Tibial artery (tissue), 4 donors: ENCODE measurements at regions not wholly inside any gene's neighbourhood (a gene's known extent, or its start where the extent isn't known, plus 50 kb on each side); places are given as distances from the start of the nearest gene placed in this dataset.

Experiments used
- DNase-seq, 2 donors: peaks; one replicate each; pipeline ENCODE4 v3.0.0-alpha.2; 2019
- H3K27ac ChIP-seq, 2 donors: fragments of 200-600 bp; sonication (generic) in 1 of 2; 1 replicate in 1 of 2; 2 replicates in 1 of 2; pipeline ENCODE4 v1.5.1; 2018 to 2019; ENCODE audit warnings: mild to moderate bottlenecking in 1 of 2
- H3K27me3 ChIP-seq, 2 donors: fragments of 200-600 bp; sonication (generic) in 1 of 2; one replicate each; pipeline versions ENCODE4 v1.5.1 to v1.6.0; 2016 to 2019
- H3K36me3 ChIP-seq, 3 donors: fragments of 200-600 bp; sonication (generic) in 2 of 3; one replicate each; pipeline ENCODE4 v1.5.1; 2016 to 2019; ENCODE audit warnings: mild to moderate bottlenecking in 2 of 3
- H3K4me1 ChIP-seq, 4 donors: fragments of 200-600 bp; sonication (generic) in 2 of 4; 1 replicate in 3 of 4; 2 replicates in 1 of 4; pipeline ENCODE4 v1.5.1; 2016 to 2019
- H3K4me3 ChIP-seq, 2 donors: fragments of 200-600 bp; sonication (generic) in 1 of 2; 1 replicate in 1 of 2; 2 replicates in 1 of 2; pipeline ENCODE4 v1.5.1; 2018 to 2019; ENCODE audit warnings: mild to moderate bottlenecking in 2 of 2
- H3K9me3 ChIP-seq, 3 donors: fragments of 200-600 bp; sonication (generic) in 1 of 3; one replicate each; pipeline ENCODE4 v1.5.1; 2016 to 2019
- intact Hi-C: fragments of 100-400 bp; cut with DNase I; formaldehyde crosslinking; loops from one replicate; pipeline ENCODE4 v1.15.0; 2023; ENCODE audit warnings: low total_unique reads
- TF ChIP-seq, protein P1 (sequence below), 2 experiments: fragments of 200-600 bp in 1 of 2; fragments of 450-650 bp in 1 of 2; IDR thresholded peaks; one replicate each; pipeline ENCODE4 v1.5.1; 2017 to 2019; ENCODE audit warnings: antibody characterized with exemption in 2 of 2, mild to moderate bottlenecking in 1 of 2, moderate library complexity in 1 of 2

- intact Hi-C loops, result no loop called here
- H3K27ac ChIP-seq, result no peak overlapping the region
- no peaks in the 10 kb centered on the region for H3K4me1 ChIP-seq
- peaks cover 0 to 7% (median 3%) of the 10 kb centered on the region in 3 donors for H3K9me3 ChIP-seq
- H3K4me3 ChIP-seq, result no peak overlapping the region
- TF ChIP-seq, protein P1, sequence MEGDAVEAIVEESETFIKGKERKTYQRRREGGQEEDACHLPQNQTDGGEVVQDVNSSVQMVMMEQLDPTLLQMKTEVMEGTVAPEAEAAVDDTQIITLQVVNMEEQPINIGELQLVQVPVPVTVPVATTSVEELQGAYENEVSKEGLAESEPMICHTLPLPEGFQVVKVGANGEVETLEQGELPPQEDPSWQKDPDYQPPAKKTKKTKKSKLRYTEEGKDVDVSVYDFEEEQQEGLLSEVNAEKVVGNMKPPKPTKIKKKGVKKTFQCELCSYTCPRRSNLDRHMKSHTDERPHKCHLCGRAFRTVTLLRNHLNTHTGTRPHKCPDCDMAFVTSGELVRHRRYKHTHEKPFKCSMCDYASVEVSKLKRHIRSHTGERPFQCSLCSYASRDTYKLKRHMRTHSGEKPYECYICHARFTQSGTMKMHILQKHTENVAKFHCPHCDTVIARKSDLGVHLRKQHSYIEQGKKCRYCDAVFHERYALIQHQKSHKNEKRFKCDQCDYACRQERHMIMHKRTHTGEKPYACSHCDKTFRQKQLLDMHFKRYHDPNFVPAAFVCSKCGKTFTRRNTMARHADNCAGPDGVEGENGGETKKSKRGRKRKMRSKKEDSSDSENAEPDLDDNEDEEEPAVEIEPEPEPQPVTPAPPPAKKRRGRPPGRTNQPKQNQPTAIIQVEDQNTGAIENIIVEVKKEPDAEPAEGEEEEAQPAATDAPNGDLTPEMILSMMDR (IDR thresholded peaks at IDR 0.05), result no peak
- DNase-seq, result no peak
- H3K36me3 ChIP-seq, result no peaks in the 10 kb centered on the region
- H3K27me3 ChIP-seq, result no peaks in the 10 kb centered on the region
These were observed 175.1 kb upstream of the KIT start for GRCh38 chr4:54482529-54483200.

- no peaks in the 10 kb centered on the region for H3K27me3 ChIP-seq
- H3K4me3 ChIP-seq, result no peak overlapping the region
- intact Hi-C loops, result no loop called here
- H3K27ac ChIP-seq, result no peak overlapping the region
- TF ChIP-seq, protein P1 (IDR thresholded peaks at IDR 0.05), result no peak
- no peak for DNase-seq
- H3K9me3 ChIP-seq, result peaks cover 0 to under 1% (median 0%) of the 10 kb centered on the region in 3 donors
- H3K36me3 ChIP-seq, result no peaks in the 10 kb centered on the region
- no peaks in the 10 kb centered on the region for H3K4me1 ChIP-seq
These were observed 173.4 kb upstream of the KIT start for GRCh38 chr4:54484383-54484782.

DNA sequence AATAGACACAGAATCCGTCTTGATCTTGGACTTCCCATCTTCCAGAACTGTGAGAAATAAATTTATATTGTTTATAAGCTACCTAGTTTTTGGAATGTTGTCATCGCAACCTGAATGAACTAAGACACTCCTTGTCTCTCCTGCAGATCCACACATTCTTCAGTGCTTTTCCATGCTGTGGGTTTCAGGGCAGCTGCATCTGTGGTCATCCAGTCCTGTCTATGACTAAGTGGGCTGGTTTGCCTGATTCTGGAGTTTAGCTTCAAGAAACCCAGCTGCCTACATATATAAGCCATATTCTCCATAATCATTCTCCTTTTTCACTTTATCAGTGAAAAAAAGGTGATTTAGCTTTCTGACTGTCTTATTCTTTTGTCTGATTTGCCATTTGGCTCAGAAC lies 170.3 kb upstream of the KIT start:
- intact Hi-C loops, result no loop called here
- no peaks in the 10 kb centered on the region for H3K4me1 ChIP-seq

GRCh38 chr4:54493862-54494261 lies 163.9 kb upstream of the KIT start:
- Histone ChIP-seq H3K36me3 (no peaks in the 10 kb centered on the region), H3K4me3 (no peak overlapping the region), H3K27ac (no peak overlapping the region), H3K27me3 (no peaks in the 10 kb centered on the region), H3K4me1 (no peaks in the 10 kb centered on the region), H3K9me3 (no peaks in the 10 kb centered on the region)
- intact Hi-C loops, result no loop called here
- no peak for DNase-seq
- TF ChIP-seq, protein P1 (IDR thresholded peaks at IDR 0.05), result no peak

More for the DNA sequence above, 170.3 kb upstream of the KIT start:
- Histone ChIP-seq H3K9me3 (no peaks in the 10 kb centered on the region), H3K27ac (no peak overlapping the region), H3K27me3 (no peaks in the 10 kb centered on the region), H3K4me3 (no peak overlapping the region), H3K36me3 (no peaks in the 10 kb centered on the region)
- TF ChIP-seq, protein P1 (IDR thresholded peaks at IDR 0.05), result no peak
- DNase-seq, result no peak

DNA sequence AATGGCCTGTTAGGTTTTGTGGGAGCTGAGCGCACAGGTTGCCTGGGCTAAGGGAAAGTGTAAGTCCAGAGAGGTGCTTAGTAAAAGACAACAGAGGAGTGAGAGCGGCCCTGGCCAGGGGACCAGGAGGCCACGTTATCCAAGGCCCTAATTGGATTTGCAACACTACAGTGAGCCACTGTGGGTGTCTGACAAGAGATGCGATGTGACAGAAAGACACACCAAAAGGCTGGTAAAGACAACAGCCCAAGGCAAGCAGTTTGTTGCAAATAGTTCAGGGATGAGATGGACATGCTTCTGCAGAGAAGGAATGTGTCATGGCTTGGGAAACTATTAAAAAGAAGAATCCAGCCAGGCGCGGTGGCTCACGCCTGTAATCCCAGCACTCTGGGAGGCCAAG lies 162.7 kb upstream of the KIT start:
- H3K4me3 ChIP-seq, result no peak overlapping the region
- no peaks in the 10 kb centered on the region for H3K4me1 ChIP-seq
- TF ChIP-seq, protein P1 (IDR thresholded peaks at IDR 0.05), result no peak
- H3K9me3 ChIP-seq, result no peaks in the 10 kb centered on the region
- H3K27me3 ChIP-seq, result no peaks in the 10 kb centered on the region
- H3K27ac ChIP-seq, result no peak overlapping the region
- DNase-seq, result no peak
- H3K36me3 ChIP-seq, result no peaks in the 10 kb centered on the region
- intact Hi-C loops, result no loop called here

- H3K36me3 ChIP-seq, result no peaks in the 10 kb centered on the region
- H3K4me1 ChIP-seq, result no peaks in the 10 kb centered on the region
- TF ChIP-seq, protein P1 (IDR thresholded peaks at IDR 0.05), result no peak
- no peaks in the 10 kb centered on the region for H3K27me3 ChIP-seq
- no peaks in the 10 kb centered on the region for H3K9me3 ChIP-seq
- H3K4me3 ChIP-seq, result no peak overlapping the region
- intact Hi-C loops, result no loop called here
- H3K27ac ChIP-seq, result no peak overlapping the region
- DNase-seq, result no peak
These were observed 162.1 kb upstream of the KIT start for GRCh38 chr4:54495641-54496040.
